HG02610 (cell line): ENCODE measurements at regions not wholly inside any gene's neighbourhood (a gene's known extent, or its start where the extent isn't known, plus 50 kb on each side); places are given as distances from the start of the nearest gene placed in this dataset.

Experiments
- ATAC-seq: cut with Tn5 transposase; IDR thresholded peaks from one replicate; pipeline ENCODE4 v1.9.1; 2021; ENCODE audit warnings: mild to moderate bottlenecking, moderate library complexity; ENCODE audit not compliant: unreplicated experiment

DNA sequence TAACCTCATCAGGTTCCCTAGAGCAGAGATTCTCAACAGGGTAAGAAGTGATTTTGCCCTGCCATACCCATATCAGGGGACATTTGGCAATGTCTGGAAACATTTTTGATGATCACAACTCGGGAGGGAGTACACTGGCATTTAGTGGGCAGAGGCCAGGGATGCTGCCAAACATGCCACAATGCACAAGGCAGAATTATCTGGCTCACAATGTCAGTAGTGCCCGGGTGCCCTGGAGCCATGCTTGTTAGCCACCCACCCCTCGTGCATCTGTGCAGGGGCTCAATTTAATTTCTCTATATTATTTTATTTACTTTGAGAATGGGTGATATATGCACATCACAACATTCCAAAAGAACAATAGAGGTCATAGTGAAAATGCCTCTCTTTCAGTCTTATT is 82.0 kb upstream of the DHX15 start:
- no peak for ATAC-seq

- ATAC-seq, result no peak
Measured at GRCh38 chr4:24666816-24667477, 82.6 kb upstream of the DHX15 start.

DNA sequence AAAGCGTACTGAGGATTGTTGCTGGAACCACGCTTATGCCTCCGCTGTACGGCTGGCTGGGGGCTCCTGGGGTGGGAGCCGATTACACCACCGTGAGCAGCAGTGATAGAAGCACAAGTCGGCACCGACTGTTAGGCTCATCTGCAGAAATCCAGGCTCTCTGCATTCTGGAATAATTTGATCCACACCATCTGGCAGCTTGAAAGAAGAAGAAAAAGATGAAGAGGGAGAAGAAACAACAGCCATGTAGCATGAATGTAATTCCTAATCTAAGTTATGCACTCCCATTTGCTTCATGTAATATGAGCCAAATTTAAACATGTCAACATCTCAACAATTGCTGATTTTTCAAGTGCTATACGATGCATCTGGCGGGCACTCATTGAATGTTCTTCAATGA is 84.6 kb upstream of the DHX15 start:
- no peak for ATAC-seq

DNA sequence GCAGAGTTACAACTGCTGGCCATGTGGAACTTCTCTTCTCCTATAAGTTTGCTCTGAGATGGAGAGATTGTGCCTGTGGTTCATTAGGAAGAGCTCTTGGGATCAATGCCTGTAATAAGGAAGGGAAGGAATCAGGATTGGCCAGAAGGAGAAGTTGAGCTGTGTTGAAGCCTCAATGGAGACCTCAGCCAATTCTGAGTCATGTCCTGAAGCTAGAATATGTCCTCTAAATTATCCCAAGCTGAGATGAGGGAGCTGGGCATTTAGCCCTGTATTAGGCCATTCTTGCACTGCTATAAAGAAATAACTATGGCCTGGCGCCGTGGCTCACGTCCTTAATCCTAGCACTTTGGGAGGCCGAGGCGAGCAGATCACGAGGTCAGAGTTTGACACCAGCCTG is 85.4 kb upstream of the DHX15 start:
- no peak for ATAC-seq

- no peak for ATAC-seq
Measured at GRCh38 chr4:24671849-24672248, 87.5 kb upstream of the DHX15 start.

GRCh38 chr4:24672880-24673279 is 88.5 kb upstream of the DHX15 start:
- ATAC-seq, result no peak

GRCh38 chr4:24674279-24674678 is 89.9 kb upstream of the DHX15 start:
- ATAC-seq, result no peak

- no peak for ATAC-seq
Measured at GRCh38 chr4:24675721-24676389, 91.5 kb upstream of the DHX15 start.

GRCh38 chr4:24677909-24678308 is 93.6 kb upstream of the DHX15 start:
- ATAC-seq, result no peak

DNA sequence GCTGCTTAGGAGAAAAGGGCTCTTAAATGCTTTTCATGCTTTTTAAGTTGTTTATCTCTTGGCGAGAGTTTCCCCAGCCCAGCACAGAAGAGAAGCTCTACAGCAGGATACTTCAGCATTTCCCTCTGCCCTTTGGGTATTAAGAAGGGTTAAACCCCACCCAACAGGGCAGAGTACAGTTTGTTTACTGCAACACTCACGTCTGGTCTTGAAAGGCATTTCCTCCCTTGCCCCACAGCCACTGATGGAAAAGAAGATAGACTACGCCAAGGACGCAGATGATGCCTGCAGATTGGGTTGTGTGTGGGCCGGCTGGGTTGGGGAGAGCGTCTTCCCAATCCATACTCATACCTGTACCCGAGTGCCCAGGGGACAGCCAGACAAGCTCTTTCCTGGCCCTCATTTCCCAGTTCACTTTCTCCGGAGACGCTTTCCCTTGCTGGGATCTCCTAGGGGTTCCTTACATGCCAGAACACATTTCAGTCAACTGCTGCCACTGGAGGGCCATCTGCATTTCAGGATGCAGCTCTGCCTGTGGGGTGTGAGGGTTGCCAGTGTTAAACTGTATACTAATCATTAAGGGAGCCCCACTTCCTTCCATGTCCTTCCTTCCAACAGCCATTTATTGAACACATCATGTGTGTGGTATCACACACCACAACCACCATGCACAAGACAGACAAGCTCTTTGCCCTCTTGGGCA is 96.5 kb upstream of the DHX15 start:
- ATAC-seq, result no peak

DNA sequence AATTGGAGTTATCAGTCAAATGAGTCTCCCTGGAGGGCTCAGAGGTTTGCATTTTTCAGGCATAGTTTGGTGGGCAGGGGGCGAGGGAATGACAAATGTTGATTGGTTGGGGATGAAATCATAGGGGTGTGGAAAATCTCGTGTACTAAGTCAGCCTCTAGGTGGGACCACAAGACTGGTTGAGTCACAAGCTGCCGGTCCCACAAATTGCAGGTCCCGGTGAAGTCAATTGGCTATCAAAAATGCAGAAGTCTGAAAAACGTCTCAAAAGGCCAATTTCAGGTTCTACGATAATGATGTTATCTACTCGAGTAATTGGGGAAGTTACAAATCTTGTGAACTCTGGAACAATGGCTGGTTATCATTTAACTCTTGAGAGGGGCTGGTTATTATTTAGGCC is 98.8 kb upstream of the DHX15 start:
- ATAC-seq, result no peak

GRCh38 chr4:24686866-24687692 is 102.7 kb upstream of the DHX15 start:
- ATAC-seq, result peak; percentile 53

GRCh38 chr4:24688453-24688852 is 104.1 kb upstream of the DHX15 start:
- no peak for ATAC-seq

DNA sequence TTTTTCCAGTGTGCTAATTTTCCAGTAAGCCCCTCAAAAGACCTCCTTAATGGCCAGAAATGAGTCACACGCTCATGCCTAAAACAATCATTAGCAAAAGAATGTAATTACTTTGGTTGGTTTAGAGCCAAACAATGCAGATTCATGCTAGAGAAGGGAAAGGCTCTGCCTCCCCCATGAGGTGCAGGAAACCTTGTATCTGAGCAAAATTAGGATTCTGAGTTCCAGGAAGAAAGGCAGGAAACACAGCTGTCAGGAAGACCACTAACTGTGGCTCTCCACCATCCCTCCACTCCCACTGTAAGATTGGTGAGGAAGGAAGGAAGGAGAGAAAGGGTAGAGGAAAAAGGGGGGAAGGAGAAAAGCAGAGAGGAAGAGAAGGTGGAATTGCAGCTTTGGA is 104.9 kb upstream of the DHX15 start:
- no peak for ATAC-seq

- ATAC-seq, result no peak
Measured at GRCh38 chr4:24690436-24690835, 104.9 kb upstream of the SOD3 start.

DNA sequence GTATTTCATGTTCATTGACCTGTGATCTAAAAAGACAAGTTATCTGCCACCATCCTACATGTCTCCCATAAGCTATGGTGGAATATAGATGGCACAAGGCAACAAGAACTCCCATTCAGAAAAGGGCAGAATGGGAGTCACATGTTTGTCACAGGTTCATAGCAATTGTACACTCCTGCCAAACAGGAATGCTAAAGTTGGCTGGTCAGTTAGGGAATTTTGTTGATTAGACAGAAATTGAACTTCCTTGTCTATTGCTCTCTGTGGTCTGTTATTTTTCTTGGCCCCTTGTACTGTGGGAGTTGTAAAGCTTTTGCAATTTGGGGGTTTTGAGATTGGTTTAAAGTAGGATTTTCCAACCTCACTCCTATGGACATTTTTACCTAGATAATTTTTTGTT is 101.7 kb upstream of the SOD3 start:
- ATAC-seq, result no peak

GRCh38 chr4:24700118-24700517 is 95.3 kb upstream of the SOD3 start:
- no peak for ATAC-seq

GRCh38 chr4:24701683-24702082 is 93.7 kb upstream of the SOD3 start:
- no peak for ATAC-seq

- ATAC-seq, result no peak
Measured at GRCh38 chr4:24702281-24702680, 93.1 kb upstream of the SOD3 start.

GRCh38 chr4:24703298-24703697 is 92.1 kb upstream of the SOD3 start:
- no peak for ATAC-seq

- no peak for ATAC-seq
Measured at GRCh38 chr4:24704149-24704548, 91.2 kb upstream of the SOD3 start.
